ENCODE measurements at regions not wholly inside any gene's neighbourhood (a gene's known extent, or its start where the extent isn't known, plus 50 kb on each side); places are given as distances from the start of the nearest gene placed in this dataset.

DNA sequence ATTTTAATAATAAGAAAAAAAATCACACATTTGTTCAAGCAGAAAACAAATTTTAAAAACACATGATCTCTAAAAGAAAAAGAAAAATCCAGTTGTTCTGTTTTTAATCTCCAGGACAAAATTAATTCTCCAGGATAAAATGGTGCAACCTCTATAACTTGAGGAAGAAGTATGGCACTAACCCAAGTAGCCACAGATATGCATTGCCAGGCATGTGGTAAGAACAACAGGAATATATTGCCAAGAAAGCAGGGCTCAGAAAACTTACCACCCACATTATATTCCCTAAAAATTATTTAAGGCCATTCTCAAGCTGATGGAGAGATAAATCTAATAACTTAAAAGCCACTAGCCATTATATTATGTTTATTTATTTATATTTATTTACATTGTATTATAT is 295.7 kb upstream of the TMCO5A start:
- no peak for TF ChIP-seq POLR2A (IDR thresholded peaks at IDR 0.05; ENCODE audit: low read length)
- no peak for TF ChIP-seq GATA1 (IDR thresholded peaks at IDR 0.05; ENCODE audit: low read depth, low read length)
